Muscle of back (tissue), 3 donors: ENCODE measurements at regions not wholly inside any gene's neighbourhood (a gene's known extent, or its start where the extent isn't known, plus 50 kb on each side); places are given as distances from the start of the nearest gene placed in this dataset.
"Not testable (repeated sequence)": the region's sequence is repeated elsewhere in the genome, so short reads cannot be mapped to it uniquely, and the experiment has no call there.

Experiments
- DNase-seq, 3 donors: peaks; one replicate each; pipeline versions ENCODE4 v3.0.0 to v3.0.0-alpha.2; 2013

GRCh38 chr11:80958987-80959386 is 1518.2 kb upstream of the TENM4 start:
- peak in 2 of 3 donors; percentile 4 to 23 for DNase-seq

- DNase-seq = peak; percentile 23 to 77 (median 59)
Measured at GRCh38 chr11:80958361-80958760, 1517.5 kb upstream of the TENM4 start.

DNA sequence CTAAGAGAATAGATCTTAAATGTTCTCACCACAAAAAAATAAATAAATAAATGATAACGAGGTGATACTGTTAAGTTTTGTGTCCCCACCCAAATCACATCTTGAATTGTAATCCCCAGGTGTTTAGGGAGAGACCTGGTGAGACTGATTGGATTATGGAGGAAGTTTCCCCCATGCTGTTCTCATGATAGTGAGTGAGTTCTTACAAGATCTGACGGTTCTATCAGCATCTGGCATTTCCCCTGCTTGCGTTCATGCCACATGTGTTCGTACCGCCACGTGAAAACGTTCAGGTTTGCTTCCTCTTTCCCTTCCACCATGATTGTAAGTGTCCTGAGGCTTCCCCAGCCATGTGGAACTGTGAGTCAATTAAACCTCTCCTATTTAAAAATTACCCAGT is 1514.8 kb upstream of the TENM4 start:
- DNase-seq = no peak

DNA sequence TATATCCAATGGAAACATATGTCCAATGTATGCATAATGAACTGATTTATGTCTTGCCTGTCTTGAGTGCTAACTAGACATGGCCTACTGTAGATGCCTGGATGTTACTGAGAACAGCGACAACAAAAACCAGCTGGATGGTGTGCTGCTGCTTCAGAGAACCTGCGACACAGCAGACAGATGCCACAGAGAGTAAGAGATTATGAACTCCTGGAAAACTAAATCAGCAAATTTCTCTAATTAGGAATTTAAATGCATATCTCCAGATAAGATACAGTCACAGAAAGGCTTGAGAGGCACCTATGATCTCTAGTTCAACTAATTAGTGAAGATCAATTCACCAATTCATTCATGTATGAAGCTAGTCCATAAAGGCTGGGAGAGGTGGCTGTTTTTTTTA is 1508.0 kb upstream of the TENM4 start:
- no peak for DNase-seq

GRCh38 chr11:80944758-80945157 is 1503.9 kb upstream of the TENM4 start:
- DNase-seq = no peak

DNA sequence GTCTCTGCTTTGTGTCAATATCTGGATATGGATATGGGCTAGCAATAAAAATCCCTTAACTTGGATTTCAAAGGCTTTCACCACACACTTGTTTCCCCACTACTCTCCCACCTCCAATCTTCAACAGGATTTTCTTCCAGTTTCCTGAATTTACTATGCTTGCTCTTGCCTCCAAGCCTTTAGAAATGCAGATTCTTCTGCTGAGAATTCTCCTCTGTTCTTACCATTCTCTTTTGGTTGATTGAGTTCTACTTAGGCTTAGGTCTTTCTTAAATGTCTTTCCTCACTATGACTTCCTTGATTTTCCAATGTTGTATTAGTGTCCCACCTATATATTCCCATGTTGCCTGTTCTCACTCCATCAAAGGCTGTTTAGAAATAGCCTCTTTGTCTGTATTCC is 1502.4 kb upstream of the TENM4 start:
- DNase-seq = no peak

DNA sequence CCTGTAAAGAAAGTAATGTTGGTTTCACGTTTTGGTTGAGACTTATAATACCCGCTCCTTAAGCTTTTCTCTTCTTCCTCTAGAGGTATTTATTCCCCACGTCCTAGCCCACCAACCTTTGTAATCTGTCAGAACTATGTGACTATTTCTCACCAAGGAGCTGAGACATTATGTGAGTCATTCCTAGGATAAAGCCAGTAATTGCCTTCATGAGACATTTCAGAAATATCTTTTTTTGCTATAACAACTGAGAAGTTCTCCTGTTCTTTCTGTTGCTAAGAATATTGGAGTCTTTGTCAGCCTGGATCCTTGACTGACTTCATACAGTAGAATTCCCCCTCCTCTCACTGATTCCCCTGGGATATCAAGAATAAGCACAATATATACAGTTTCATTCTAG is 1497.0 kb upstream of the TENM4 start:
- peak in 1 of 3 donors; percentile 34 for DNase-seq

- DNase-seq = no peak
Measured at GRCh38 chr11:80930038-80930437, 1489.2 kb upstream of the TENM4 start.

- DNase-seq = peak in 1 of 3 donors; percentile 17
Measured at GRCh38 chr11:80929031-80929805, 1488.4 kb upstream of the TENM4 start.

DNA sequence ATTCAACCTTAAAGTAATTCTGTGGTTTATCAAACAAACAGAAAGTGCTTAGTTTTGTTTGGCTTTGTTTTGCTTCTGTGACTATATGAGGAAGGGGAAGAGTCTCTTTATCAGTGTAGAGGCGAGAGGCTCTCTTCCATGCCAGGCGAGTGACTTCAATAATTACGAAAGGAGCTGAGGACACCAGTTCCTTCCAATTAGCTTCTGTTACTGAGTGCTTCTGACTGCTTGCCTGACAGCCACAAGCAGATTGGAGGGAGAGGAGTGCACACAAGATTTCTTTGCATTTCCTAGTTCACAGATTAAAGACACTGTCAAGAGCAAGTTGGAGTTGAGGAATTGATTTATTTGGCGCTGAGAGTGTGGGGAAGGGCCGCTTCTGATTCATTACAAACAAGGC is 1484.5 kb upstream of the TENM4 start:
- no peak for DNase-seq

DNA sequence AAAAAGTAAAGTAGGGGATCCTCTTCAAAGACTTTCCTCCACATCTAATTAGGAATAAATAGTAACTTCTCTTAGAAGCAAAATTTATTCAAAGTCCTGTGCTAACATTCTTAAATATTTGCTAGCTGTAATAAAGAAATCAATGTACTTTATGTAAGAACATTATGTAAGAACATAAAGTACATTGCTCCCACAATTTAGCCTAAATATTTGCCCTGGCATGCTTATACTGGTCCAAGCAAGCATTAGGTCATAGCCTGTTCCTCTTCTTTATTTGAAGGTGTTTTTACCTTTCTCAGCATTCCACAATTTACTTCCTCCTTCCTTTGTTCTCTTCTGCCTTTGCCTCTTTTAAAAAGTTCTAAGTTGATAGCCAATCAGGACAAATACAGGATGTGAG is 1480.5 kb upstream of the TENM4 start:
- DNase-seq = not testable (repeated sequence)

DNA sequence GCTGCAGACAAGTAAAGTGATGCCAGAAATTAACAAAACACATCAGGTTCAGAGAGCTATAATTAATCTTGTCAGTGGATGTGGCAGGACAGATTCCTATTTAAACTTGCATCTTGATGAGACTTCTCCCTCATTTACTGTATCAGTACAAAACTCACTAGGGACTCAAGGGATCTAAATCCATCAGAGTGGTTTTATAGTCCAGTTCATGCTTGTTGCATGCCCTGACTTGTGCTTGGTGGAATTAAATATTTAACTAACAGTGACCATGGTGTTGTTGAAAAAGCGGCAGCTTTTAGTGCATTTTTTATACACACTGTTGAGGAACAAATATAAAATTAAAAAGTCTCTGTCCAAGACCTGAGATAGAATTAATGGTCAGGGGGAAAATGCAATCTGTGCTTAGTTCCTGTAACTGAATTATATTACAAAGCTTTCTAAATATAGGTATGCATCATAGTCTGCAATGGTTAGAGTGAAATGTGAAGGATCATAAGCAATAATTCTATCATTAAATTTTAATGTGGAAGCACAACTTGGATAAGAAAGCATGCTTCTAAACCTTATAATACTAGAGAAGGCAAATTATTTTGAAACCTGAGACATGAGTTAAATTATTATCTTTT is 1475.5 kb upstream of the TENM4 start:
- no peak for DNase-seq

DNA sequence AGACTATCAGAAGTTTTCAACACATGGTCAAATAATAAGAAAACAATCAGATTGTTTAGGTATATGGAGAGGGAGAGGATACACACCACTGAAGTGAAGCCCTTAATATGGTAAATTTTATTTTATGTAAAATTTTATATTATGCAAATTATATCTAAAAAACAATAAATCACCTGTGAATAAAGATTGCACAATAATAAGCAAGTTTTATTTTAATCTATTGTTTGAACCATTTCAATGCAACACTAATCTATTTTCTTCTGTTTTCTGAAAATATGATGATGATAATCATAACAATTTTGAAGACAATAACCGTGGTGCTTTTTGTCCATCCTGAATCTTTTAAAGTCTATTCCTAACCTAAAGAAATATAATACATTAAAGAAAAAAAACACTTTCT is 1473.5 kb upstream of the TENM4 start:
- no peak for DNase-seq

DNA sequence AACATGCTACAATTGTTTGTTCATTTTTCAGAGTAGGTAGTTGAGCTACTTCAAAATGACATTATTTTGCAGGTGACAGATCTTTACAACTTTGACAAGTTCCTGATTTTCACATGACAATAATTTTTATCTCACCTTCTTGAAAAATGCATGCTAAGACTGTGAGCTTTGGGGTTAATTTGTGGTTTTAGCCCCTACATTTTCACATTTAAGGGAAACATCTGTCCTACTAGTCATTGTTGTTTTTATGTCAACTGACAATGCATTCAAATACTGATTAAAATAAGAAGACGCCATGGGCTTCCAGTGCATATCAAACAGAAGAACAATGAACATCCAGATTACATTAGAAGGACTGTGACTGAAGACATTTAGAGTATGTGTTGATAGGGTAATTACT is 1470.8 kb upstream of the TENM4 start:
- no peak for DNase-seq

DNA sequence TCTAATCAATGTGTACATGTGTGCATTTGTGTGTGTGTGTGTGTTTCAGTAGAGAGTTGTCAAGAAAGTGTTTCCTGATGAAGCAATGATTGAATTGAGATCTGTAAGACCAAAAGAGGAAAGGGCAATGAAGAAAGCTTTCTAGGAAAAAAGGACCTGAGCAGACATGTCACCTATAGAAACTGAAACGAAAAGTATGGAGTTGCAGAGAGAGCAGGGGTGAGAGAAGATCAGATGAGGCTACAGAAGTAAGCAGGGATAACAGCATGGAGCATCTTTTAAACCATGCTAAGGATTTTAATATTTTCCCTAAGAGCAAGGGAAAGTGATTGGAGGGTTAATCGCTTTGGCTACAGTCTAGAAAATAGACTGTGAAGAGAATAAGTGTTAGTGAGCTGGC is 1459.4 kb upstream of the TENM4 start:
- DNase-seq = no peak

DNA sequence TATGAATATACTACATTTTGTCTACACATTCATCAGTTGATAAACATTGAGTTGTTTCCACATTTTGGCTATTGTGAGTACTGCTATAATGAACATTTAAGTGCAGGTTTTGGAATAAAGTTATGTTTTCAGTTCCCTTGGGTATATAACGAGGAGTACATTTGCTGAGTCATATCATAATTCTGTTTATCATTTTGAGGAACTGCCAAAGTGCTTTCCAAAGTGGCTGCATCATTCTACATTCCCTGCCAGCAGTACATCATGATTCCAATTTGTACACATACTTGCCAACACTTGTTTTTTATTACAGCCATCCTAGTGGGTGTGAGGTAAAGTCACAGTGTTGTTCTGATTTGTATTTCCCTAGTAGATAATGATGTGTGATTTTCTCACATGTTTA is 1458.6 kb upstream of the TENM4 start:
- DNase-seq = peak; percentile 10 to 51 (median 22)

DNA sequence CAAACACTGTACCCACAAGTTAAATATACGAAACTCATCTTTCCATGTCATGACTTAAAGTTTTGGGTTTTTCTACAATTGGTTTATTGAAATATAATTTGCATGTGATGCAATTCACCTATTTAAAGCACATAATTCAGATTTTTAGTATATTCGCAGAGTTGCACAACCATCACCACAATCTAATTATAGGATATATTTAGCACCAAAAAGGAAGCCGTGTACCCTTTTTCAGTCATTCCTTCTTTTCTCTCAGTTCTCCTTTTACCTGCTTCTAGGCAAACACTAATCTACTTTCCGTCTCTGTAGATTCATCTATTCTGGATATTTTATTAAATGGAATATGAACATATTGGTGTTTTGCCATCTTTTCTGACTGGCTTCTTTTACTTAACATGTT is 1458.1 kb upstream of the TENM4 start:
- no peak for DNase-seq

- DNase-seq = no peak
Measured at GRCh38 chr11:80886684-80887083, 1445.9 kb upstream of the TENM4 start.

- no peak for DNase-seq
Measured at GRCh38 chr11:80873310-80873999, 1432.6 kb upstream of the TENM4 start.

DNA sequence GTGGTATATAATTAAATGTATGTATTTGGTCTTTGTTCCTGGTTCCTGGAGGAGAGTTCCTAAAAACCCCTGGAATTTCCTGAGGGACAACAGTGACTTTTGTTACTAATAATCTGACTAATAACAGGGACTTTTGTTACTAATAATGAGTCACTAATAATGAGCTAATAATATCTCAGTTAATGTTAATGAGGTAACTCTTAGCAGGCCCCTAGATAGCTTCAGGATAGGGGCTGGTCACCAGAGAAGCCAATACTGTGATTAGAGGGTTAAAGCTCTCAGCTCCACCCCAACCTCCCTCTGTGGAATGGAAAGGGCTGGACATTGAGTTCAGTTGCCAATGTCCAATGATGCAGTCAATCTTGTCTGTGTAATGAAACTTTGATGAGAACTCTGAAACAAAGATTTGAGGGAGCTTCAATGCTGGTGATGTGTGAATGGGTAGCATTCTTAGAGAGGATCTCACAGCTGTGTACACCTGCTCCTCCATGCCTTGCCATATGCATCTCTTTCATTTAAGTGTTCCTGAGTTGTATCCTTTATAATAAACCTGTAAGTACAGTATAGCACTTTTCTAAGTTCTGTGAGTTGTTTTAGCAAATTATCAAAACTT is 1431.4 kb upstream of the TENM4 start:
- no peak for DNase-seq

DNA sequence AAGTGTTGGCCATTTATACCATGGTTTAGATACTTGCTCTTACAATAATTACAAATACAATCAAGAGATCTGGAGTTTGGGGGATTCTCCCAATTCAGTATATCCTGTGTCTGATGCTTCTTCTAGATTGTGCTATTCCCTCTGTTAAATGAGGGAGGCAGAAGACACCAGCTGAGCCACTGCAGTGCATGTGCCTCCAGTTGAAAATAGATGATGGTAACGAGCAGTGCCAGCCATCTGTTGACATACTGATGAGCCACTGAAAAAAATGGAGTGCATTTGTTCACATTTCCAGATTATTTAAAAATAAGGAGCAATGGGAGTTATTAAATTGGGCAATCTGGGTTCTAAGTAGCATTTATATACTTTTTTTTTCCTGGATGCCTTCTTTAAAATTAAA is 1428.0 kb upstream of the TENM4 start:
- no peak for DNase-seq

DNA sequence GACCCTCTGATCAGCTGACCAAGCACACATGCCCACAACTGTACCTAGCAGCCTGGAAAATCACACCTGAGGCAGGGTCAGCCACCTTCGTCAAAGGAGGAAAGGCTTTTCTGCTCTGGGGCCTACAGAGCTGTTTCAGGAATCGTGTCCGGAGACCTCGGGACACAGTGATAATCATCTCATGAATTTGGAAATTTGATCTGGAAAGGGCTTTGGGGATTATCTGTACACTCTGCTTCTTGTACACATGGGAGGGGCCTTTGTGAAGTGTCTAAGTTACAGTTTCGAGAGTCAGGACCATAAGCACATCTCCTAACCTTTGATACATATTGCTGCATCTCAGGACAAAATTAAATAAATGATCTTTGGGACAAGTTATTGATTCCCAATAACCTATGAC is 1421.2 kb upstream of the TENM4 start:
- DNase-seq = no peak

DNA sequence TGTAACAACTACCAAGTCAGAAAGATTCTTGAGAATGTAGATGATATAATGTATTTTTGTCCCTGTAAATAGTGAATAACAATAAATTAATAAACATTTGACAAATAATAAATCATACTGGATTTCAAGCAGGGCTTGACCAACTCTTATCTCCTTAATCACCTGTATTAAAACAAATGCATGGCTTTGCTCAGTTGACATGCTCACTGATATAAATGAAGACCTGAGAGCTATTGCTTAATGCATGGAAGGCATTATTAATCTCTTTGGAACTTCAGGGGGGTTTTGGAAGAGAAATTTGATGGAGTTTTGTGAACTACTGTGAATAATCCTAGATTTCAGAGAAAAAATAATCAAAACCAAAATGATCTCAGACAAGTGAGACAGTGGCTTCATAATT is 1420.4 kb upstream of the TENM4 start:
- DNase-seq = no peak
